Left cardiac atrium (tissue), 4 donors: ENCODE measurements at regions not wholly inside any gene's neighbourhood (a gene's known extent, or its start where the extent isn't known, plus 50 kb on each side); places are given as distances from the start of the nearest gene placed in this dataset.

Source experiments
- ATAC-seq, 2 donors: fragments of 200-7000 bp; cut with Tn5 transposase; one replicate each; pipeline ENCODE4 v1.9.1; 2020; ENCODE audit warnings: mild to moderate bottlenecking in 2 of 2, moderate library complexity in 2 of 2
- DNase-seq: peaks from one replicate; pipeline ENCODE4 v3.0.0-alpha.2; 2020
- intact Hi-C, 2 donors: fragments of 100-400 bp; cut with DNase I; formaldehyde crosslinking; loops; one replicate each; pipeline versions ENCODE4 v1.14.1 to v1.15.1; 2022 to 2023
- donor health status: DM: no; HTN: yes; CAD: no.
- donor health status: DM: no; HTN: yes; CAD: no; lungs with severe emphysema.
- donor health status: DM: yes; HTN: yes; CAD: no.
- donor health status: Dilated cardiomyopathy.

GRCh38 chr1:226788965-226789364 lies 49.9 kb upstream of the ITPKB start:
- DNase-seq (no peak), ATAC-seq (no peak)
- intact Hi-C loops: no loop called here
